ENCODE measurements at regions not wholly inside any gene's neighbourhood (a gene's known extent, or its start where the extent isn't known, plus 50 kb on each side); places are given as distances from the start of the nearest gene placed in this dataset.

DNA sequence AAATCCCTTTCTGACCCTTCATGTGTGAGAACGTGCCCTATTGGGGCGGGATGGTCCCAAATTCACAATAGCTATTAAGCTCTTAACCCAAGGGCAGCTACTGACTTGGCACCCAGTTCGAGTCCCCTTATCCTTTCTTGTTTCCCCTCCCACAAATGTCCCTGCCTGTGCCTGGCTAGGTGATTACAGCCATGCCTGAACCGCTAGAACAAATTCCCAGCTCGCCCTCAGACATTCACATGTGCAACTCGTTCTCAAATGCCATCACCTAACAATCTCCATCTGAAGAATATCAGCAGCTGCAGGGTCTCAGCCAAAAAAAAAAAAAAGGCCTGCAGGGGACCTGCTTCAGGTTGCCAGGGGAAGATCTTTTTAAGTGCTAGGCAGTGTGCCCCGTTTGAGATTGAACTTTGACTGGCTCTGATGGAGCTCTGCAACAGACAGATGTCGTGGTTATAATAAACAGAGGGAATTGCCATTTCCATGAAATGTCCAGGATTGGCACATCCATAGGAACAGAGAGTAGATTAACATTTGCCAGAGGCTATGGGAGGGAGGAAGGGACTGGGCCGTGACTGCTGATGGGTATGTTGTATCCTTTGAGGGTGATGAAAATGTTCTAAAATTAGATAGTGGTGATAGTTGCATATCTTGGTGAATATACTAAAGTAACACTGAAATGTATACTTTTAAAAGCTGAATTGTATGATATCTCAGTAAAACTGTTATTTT, 347.2 kb upstream of the WWC1 start:
- peak; percentile 50 for DNase-seq

DNA sequence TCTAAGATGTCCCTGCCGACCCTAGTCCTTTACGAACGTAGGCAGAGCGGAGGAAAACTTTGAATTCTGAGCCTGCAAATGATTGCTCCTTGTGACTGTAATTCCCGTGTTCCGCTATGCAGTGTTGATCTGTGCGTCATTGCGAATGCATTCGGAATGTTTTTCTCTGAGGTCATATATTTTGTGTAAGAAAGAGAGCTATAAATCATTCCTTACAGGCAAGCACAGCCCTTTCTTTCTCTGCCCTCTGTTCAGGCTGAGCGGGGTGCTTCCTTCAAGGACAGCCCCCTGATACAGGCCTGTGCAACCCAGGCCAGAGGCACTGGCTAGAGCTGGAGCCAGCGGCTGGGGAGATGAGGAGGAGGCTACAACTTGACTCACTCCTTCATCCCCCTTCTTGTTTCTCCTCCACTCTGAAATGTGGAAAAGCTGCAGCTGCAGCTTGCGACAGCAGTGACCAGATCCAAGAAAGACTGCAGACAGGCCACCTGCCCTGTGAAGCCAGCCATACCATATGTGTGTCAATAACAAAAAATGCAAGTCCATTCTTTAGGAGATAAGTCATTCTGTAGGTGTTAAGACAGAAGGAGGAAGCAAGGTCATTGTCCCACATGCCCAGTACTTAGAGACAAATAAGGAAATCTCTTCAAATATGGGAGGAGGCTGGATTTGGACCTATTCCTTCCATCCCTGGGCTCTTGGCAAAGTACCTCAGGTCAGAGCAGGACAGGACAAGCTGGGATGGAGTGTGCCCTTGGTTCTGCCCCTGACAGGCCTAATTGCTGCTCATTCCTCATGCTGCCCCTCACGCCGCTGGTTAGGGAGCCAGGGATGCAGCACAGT, 345.7 kb upstream of the WWC1 start:
- DNase-seq, result peak; percentile 99

DNA sequence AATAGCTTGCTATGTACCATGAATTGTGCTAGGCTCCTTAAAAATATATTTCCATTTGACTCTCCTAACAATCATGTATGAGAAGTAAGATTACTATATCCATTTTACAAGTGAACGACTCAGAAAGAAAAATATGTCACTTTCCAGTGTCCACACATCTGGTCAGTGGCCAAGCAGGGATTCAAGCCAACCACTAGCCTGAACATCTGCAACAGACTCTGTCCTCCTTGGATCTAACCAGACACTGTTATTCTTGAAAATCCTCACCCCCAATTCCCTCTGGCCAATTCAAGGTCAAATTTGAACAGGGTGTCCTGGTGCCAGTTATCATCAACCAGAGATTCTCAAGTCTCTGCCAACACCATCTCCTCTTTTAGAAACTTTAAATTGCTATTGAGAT, 344.1 kb upstream of the WWC1 start:
- DNase-seq, result peak; percentile 51

DNA sequence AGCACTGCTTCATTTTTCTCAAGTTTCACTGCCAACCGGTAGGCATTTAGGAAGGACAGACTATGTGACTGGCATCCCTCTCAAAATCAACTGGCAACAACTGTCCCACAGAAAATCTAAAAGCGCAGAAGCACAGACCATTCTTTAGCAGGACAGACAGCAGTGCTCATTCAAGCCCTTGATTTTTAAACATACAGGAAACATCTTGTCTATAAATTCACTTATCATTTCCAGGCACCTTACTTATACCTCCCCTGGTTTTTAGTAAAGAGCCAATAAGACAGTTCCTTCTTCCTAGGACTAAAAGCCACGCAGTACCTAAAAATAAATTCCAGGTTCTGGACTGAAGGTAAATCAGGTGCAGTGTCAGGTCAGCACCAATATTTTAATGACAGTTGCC, 343.2 kb upstream of the WWC1 start:
- no peak for DNase-seq

DNA sequence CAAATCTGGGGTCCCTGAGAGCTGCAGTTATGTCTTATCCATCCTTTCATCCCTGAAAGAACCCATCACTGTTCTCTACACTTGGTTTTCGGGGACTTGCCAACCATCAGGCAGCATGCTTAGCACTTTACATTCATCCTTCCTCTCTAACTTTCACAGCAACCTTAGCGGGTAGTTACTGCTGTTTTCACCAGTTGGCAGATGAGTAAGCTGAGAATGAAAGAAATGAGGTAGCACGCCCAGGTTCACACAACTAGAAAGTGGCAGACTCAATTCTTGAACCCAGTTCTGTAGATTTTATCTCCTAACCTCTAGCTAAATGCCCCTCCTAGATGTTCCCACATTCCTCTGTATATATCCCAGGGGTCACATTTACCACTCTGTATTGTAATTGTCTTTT, 342.0 kb upstream of the WWC1 start:
- DNase-seq, result no peak

DNA sequence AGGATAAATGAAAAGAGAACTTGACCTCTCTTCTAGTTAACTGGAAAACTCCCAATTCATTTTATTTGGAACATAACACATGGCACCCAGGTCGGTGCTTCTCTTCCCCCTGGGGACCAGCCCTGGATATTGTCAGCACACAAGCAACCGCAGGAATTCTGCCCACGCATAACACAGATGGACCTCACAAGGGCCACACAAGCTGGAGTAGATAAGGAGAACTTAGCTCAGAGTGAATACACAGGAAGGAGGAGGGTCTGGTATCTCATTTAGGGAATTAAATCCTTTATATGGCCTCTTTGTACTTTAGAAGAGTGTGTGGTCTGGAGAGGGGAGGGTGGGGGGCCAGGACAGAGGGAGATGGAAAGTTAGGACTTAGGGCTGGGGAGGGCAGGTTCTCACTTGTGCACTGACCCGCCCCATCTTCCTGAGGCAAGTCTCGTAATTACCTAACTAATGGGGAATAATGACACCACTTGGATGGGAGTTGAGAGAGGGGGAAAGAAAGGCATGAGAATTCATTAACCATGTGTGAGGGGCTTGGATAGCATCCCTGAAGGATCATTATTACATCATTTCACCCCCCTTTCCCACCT, 341.2 kb upstream of the WWC1 start:
- DNase-seq, result peak; percentile 97

DNA sequence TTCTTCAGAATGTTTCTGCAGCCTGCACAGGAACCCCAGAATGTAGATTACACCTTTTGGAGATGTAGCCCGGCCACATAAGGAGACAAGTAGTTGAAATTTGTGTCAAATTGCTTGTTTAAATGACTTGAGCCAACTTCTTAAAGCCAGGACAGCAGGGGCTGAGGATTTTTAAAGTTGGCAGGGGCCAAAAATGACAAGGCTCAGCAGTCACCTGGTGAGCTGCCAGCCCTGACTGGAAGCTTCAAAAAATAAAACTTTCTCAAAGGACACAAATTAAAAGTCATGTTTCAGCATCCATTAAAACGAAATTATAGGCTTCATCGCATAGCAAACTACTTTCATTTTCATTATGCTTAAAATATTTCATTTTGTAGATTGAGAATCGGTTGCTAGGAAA, 340.3 kb upstream of the WWC1 start:
- DNase-seq, result no peak

DNA sequence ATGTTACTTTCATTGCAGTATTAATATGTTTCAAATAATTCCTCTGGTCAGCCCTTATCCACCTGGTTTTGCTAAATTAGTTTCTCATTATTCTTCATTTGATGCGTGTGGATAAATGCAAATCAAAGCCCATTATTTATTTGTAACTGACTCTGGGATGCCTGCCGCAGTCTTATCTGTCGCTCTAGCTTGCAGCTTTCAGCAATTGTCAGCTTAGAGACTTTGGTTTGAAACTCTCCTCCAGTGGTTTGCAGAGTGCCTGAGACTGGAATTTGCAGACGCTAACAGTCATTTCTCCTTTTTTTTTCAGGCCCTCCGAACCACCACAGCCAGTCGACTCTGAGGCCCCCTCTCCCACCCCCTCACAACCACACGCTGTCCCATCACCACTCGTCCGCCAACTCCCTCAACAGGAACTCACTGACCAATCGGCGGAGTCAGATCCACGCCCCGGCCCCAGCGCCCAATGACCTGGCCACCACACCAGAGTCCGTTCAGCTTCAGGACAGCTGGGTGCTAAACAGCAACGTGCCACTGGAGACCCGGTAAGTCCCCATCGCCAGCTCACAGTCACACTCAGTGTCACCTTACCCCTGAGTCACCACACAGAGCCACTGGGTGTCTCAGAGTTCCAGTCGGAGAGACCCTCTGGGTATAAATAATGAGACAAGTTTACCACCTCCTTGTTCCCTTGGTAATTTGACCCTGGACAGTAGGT, 339.0 kb upstream of the WWC1 start:
- no peak for DNase-seq

DNA sequence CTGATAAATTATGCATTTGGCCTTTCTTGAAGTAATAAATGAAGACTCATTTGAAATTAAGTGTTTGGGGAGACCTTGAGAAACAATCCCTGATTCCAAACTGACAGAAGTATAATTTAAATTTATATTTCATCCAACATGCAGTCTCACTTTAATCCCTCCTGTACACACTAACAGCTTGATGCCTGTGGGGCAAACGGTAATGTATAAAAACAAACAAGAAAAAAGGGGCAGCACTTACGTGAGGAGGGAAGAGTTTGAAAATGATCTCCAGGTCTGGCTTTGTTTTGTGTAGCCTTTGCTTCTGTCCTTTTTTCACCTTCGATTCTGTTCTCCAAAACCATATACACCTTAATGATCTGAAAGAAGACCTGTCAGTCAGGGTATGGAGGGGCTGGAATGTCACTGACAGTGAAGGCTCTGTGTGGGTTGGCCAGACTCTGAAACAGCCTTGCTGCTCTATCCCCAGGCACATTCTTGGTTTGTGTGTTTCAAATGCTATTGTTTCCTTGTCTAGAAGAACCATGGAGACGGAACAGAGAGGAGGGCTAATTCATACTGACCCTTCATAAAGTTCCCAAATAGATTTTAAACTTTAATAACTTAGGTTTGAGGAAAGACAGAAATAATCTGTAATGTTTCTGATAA, 338.2 kb upstream of the WWC1 start:
- no peak for DNase-seq

DNA sequence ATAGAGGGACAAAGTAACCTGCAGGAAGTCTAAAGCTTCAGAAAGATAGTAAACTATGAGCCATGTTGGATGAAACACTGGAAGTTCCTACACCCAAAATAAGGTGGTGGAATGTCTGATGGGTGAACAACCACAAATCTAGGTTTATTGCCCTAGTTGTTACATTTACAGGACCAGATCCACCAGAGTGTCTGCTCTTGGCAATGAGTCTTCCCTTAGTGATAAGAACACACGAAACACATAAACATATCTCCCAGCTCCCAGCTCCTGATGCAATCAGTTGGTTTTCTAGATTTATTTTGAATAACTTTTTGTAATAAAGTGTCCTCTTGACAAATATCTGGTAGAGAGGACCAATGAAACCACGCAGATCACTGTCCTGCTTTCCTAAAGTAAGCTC, 329.7 kb upstream of the WWC1 start:
- DNase-seq, result no peak

DNA sequence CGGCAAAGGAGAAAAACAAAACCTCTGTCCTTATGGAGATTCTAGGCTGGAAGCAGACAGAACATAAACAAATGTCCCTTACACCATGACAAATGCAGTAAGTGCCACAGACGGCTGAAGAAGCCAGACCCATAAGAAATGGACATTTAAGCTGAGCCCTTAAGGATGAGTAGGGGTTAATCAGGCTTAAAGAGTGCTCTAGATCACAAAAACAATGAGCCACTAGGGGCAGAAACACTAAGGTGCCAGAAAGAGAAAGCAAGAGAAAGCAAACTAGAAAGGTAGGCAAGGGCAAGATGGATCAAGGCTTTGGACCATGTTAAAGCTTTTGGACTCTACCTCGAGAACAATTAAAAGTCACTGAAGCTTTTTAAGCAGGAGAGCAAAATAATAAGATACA, 326.9 kb upstream of the WWC1 start:
- no peak for DNase-seq

DNA sequence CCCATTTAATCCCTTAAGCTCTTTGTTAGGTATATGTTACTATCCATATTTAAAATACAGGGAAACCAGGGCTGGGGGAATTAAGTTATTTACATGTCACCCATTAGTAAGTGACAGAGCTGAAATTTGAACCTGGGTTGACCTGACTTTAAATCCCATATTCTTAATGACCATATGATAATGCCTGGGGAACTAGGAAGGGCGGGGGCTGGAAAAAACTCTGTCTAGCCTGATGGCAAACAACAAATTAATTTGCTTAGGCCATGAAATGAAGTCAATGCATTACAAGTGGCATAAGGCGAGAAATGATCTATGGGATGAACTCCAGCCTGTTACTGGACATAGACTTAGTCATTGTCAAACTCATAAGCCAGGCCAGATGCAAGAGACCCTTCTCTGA, 325.7 kb upstream of the WWC1 start:
- DNase-seq, result no peak

DNA sequence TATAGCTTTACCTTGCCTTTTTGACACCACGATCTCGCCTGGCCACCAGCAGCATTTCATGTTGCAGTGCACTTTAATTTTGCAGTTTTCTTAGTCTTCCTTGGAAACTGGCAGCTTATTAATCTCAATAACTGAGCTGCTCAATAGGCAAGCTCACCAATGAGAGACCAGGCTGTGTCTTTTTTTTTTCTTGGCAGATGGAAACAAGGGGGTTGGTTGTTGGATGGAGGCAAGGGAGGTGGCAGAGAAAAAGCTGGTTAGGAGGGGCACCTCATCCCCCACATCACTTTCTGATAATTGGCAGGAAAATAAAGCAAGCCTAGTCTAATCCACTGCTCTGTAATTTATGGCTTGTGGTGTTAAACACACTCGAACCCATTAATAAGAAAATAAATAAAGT, 324.5 kb upstream of the WWC1 start:
- DNase-seq, result no peak

DNA sequence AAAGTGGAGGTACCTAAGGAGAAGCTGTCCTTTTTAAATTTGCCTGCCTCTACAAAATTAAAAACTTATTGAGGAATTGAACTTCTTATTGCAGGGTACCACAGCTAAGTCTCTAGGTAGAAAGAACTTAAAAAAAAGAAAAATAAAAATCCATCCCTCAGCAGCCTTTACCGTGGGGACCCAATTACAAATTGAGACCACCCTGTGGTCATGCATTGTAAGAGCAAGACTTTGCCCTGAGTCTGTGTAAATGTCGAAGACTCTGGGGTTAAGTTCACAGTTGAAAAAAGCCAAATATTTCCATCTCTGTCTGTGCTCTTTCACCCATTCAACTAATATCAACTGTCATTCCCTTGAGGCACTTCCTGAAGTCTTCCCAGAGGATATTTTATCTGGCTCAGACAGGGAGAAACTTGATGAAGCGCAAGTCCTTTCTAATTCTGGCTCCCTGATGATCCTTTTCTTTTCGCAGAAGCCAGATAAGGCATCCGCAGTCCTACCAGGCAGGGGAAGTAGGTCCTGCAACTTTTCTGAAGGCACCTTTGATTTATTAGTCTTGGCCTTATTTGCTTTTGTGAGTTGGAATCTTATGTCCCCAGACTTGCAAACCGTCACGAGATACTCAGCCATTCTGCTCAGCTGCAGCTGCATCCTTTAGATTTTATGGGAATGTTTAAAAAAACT, 323.8 kb upstream of the WWC1 start:
- DNase-seq, result peak; percentile 58

DNA sequence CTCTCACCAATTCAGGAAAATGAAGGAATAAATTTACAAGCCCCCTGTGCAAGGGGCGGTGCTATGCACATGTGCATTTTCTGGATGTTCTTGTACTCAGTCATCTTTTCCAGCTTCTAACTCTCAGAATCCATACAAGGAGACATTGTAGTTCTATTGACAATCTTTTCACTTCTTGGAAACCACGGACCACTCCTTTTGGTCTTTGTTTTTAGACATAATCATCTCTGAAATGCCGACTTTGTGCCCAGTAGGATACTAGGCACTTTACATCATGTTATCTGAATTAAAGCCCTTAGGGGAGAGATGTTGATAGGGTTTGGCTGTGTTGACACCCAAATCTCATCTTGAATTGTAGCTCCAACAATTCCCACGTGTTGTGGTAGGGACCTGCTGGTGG, 322.6 kb upstream of the WWC1 start:
- DNase-seq, result peak; percentile 60

DNA sequence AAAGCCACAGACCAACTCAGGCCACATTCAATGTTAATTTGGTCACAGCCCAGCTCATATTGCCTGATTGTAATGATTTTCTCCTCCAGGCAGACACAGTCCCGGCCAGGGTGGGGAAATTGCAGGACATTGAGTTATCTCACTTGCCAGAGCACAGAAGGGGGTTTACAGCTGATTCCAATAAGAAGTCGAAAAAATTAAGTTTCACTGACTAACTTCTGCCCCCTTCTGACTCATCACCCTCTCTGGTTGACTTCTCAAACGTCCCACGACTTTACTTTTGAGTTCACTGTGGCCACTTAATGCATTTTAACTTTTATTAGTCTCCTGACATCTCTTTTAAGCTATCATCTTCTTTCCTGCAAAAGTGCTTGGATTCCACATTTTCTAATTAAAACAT, 321.4 kb upstream of the WWC1 start:
- peak; percentile 81 for DNase-seq

DNA sequence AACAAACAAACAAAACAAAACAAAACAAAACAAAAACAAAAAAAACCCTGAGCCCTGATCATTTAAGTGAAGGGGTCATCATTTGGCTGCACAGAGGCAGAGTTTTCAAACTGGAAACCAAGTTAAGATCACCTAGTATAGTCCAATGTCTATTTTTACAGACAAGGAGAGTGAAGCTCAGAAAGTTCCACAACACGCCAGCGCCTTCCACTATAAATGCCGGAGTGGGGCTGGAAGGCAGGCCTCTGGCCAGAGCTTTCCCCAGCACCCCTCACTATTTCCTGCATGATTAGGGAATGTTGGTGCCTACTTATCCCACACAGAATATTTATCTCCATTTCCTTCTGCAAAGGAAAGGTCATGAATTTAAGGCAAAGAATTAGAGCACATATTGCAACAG, 319.7 kb upstream of the WWC1 start:
- DNase-seq, result no peak

DNA sequence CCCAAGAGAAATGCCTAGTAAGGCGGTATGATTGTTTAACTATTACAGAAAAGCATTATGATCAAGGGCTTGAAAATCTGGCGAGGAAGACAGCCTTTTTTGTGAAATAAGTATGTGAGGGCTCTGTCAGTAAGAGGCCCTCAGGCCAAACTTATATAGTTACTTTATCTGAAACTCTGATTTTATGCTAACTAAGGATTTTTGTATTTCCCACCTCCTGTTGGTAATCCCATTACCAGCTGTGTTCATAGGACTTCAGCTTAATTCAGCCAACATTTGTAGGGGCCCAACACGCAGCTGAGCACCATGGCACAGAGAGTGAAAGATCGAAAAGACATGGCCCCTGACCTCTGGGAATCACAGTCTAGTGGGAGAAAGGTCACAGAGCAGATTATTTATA, 318.3 kb upstream of the WWC1 start:
- DNase-seq, result no peak

DNA sequence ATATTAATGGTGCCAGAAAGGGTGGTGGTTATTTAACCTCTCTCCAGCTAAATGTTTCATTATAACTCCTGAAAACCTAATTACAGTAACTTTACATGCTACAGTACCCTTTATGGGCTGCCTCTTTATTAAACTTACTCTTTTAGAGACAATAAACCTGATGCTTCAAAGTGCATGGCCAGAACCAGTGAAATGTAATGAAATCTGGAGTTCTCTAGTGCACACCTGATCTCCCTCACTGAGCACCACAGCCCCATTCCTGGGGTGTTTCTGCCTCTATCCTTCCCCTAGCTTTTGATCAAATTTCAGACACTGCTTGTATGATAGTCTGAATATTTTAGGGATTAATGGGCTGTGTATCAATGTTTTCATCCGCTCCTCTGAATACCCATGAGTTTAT, 306.5 kb upstream of the WWC1 start:
- no peak for DNase-seq

DNA sequence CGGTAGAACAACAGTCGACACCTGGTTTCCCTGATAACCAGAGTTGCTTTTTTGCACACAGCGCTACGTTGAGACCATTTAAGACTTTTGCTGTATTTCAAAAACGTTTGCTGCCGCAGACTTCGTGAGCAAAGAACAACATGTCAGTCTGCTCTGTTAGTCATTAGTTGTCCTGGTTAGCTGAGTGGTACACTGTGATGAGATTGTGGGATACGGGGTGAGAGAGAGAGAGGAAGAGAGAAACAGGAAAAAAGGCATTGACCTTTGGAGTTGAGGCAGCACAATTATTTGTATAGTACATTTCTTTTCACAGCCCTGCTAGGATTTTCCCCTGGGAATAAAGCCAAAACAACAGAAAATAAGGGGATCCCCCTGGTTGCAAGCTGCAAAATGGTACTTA, 306.1 kb upstream of the WWC1 start:
- DNase-seq, result no peak

DNA sequence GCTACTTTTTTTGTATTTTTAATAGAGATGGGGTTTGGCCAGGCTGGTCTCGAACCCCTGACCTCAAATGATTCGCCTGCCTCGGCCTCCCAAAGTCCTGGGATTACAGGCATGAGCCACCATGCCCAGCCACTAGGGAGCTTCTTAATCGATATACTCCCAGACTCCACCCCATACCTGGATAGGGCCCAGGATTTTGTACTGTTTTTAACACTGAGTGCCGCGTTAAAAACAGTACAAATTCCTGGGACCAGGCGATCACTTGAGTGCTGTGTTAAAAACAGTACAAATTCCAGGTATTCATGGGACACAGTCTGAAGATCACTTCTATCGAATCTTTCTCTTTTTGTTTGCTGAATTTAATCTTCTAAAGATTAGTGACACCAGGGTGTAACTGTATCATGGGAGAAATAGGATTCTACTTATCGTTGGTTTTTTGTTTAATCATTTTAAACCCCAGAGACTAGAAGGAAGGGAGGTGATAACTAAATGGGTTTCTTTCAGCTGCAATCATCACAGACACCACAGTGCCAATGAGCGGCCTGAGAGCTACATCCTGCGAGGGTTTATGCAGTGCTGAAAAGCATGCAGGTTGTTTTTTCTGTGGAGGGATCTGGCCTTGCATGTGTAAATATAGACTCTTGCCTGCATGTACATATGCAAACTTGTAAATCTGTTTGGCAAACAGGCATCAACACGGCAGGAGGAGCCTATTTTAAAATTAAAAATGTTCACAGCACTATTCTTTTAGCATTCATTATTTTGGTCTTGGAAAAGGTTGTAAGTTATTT, 303.8 kb upstream of the WWC1 start:
- DNase-seq, result no peak

All from fibroblast of skin of abdomen (primary cell).